NCI-H128 (cell line): ENCODE measurements at regions not wholly inside any gene's neighbourhood (a gene's known extent, or its start where the extent isn't known, plus 50 kb on each side); places are given as distances from the start of the nearest gene placed in this dataset.
"Not testable (repeated sequence)": the region's sequence is repeated elsewhere in the genome, so short reads cannot be mapped to it uniquely, and the experiment has no call there.

Experiments
- DNase-seq: peaks from one replicate; lab custom pipeline; 2025; ENCODE audit not compliant: unreplicated experiment; lab: John Stamatoyannopoulos, UW

DNA sequence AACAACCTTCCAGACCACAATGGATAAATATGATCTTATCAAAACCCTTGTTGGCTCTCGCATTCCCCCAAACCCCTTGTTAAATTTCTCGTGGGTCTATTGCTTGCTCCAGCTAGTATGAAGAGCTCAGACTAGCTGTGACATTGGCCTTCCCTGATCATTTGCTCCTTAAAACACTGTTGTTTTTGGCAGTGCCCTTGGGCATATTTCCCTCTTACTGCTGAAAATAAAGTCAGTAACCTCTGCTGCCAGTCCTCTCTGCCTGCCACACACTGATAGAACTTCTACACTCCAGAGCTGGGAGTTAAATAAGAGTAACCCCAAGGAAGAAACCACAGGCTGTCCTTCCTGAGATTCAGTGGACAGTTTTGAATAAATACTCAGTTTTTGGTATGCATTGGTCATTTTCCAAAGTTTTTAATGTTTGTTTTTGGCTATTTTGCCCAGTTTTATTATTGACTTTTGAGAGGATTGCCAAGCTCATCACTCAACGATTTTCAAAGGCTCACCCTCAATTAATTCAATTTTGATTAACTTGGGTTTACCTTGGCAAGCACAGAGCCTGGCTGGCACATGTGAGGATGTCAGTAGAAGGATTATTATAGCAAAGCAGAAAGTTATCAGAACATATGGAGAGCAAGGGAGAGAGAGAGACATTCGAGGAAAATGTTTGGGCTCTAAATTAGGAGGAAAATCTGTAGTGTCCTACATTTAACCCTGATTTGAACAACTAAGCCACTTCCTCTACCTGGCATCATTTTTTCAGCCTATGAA lies 84.3 kb upstream of the SYN3 start:
- no peak for DNase-seq

DNA sequence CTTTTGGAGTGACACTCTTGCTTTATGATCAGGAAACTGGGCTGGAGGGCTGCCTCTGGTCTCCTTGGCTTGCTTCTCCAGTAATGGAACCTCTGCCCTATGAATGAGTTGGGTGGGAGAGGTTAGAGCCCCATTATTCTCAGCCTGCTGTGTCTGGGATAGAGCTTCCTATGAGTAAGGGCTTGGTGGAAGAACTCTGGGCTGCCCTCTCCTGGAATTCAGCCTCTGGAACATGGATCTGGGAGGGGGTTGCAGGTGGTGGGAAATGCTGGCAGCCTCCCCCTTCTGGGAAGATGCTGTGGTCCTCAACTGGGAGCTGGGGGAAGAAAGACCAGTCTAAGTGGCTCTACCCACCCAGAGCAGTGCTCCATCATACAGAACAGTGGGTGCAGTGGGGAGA lies 81.8 kb upstream of the SYN3 start:
- no peak for DNase-seq

DNA sequence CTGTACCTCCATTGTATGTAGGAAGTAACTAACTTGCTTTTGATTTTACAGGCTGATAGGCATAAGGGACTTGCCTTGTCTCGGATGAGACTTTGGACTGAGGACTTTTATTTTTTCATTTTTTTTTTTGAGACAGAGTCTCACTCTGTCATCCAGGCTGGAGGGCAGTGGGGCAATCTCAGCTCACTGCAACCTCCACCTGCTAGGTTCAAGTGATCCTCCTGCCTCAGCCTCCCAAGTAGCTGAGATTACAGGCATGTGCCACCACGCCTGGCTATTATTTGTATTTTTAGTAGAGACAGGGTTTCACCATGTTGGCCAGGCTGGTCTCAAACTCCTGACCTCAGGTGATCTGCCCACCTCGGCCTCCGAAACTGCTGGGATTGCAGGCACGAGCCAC lies 80.2 kb upstream of the SYN3 start:
- DNase-seq = not testable (repeated sequence)

DNA sequence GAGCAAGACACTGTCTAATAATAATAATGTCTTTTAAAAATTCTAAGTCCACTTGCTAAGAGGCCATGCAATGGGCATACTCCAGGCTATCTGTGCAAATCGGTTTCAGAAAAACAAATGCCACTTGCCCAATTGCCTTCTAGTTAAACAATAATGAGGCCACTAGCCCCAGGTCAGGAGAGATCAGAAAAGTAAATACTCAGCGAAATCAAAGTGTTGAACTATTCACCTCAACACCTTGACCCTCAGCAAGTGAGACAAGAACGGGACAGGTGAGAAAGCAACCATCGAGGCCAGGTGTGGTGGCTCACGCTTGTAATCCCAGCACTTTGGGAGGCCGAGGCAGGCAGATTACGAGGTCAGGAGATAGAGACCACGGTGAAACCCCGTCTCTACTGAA lies 72.3 kb upstream of the SYN3 start:
- no peak for DNase-seq

DNA sequence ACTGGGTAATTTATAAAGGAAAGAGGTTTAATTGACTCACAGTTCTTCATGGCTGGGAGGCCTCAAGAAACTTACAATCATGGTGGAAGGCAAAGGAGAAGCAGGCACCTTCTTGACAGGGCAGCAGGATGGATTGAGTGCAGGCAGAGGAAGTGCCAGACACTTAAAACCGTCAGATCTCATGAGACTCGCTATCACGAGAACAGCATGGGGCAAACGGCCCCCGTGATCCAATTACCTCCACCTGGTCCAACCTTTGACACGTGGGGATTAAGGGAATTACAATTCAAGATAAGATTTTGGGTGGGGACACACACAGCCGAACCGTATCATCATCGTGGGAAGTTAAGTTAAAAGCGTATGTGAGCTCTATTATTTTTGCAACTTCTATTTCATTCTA lies 71.4 kb upstream of the SYN3 start:
- no peak for DNase-seq

DNA sequence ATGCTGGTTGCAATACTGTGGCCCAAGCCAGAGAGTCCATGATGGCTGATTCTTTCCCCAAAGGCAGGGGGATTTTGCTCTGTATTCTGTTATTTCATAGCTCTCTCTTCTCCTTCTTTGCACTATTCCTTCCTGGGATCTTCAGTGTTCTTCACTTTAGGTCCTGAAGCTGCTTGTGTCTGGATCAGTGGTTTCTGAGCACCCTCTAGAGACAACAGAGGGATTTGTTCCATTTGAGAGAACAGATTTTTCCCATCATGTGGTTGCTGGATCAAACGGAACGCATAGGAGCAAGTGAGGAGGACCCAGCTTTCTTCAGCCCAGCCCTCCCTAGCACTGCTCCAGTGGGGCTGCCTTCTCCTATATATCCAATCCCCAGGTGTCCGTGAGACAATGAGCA lies 68.7 kb upstream of the SYN3 start:
- DNase-seq = no peak

DNA sequence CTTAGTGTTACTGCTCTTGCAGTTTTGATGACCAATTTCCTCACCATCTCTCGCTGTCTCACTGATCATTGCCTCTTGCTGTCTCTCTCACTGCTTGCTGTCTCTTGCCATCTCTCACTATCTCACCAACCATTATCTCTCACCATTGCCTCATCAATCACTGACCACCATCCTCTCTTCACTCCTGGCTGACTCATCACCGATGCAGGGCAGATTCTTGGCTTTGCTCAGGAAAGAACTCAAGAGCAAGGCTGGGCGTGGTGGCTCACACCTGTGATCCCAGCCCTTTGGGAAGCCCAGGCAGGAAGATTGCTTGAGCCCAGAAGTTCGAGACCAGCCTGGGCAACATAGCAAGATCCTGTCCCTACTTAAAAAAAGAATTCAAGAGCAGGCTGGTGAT lies 66.3 kb upstream of the SYN3 start:
- no peak for DNase-seq

DNA sequence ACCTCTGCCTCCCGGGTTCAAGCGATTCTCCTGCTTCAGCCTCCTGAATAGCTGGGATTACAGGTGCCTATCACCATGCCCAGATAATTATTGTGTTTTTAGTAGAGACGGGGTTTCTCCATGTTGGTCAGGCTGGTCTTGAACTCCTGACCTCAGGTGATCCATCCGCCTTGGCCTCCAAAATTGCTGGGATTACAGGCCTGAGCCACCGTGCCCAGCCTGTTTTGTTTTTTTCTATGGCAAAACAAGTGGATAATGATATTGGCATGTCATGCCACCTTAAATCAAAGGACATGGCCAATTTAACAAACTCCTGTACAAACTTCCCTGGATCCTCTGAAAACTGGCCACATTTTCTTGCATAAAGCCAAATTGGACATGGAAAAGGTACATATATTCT lies 64.3 kb upstream of the SYN3 start:
- not testable (repeated sequence) for DNase-seq

DNA sequence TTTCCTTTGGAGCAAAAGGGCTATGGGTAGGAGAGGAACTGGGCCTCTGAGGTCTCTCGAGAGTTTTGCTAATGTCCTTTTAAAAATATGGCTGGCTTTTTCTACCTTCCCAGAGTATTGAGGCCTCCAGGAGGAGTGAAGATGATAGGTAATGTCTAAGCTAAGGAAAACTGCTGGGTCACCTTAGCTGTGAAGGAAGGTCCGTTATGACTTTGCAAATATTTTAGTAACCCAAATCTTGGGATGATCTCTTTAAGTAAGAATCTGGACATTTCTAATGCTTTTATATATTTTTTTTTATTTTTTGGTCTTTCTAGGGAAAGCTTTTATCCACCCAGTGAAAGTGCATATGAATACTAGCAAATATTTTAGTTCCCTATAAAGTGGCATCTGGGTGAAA lies 60.9 kb upstream of the SYN3 start:
- no peak for DNase-seq

DNA sequence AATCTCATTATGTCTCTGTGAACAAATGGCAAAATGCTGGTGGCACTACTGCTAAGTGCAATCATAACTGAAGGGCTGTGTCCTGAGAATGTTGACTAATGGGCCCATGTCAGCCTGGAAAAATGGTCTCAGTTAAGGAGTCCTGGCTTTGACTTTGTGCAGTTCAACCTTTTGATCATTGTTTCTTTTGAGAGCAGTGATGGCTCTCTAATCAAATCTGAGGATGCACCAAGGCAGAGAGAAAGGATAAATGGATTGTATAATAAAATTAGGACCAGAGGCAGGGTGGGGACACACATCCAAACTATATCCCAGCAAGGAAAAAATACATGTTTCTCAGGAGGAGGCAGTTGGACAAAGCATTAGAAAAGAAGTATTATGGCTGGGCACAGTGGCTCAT lies 59.6 kb upstream of the SYN3 start:
- DNase-seq = no peak

DNA sequence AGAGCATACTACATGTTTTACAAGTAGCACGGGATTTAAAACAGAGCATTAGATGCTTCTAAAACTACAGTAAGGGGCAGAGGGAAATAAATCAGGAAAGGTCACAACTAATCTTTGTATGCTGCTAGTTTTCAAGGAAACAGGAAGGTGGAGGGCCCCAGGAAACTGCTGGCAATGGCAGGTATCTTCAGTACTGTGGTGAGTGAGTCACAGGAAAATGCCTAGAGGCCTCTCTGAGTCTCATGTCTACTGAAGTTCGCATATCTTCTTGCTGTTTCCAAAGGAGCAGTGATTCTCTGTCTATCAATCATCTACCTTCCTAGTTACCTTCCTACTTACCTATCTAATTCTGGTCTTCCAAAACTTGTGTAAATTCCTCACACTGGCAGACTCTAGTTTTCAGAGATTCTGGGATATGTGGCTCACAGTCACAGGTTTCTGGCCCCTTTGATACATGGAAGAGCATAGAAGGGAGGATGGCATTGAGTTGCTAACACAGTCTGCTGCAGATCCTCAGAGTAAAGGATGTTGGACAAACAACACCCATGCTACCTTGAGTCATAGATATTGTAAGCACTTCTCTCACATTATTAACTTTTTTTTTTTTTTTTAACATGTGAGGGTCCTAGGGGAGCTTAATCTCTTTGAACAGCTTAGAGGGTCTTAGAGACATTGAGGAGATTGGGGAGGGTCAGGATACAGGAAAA lies 58.8 kb upstream of the SYN3 start:
- no peak for DNase-seq

DNA sequence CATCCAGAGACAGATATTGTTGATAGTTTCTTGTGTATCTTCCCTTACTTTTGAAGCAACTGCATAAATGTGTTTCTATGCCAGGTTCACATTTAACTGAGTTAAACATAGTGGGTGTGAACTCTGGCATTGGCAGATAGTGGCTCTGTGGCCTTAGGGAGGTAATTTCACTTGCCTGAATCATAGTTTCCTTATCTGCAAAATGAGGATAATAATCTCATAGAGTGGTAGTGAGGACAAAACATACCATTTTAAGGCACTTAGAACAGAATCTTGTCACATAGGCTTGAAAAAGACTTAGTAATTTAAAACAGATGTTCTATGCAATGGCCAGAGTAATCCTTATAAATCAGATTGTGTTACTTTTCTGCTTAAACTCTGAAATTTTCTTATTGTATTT lies 56.4 kb upstream of the SYN3 start:
- DNase-seq = no peak

DNA sequence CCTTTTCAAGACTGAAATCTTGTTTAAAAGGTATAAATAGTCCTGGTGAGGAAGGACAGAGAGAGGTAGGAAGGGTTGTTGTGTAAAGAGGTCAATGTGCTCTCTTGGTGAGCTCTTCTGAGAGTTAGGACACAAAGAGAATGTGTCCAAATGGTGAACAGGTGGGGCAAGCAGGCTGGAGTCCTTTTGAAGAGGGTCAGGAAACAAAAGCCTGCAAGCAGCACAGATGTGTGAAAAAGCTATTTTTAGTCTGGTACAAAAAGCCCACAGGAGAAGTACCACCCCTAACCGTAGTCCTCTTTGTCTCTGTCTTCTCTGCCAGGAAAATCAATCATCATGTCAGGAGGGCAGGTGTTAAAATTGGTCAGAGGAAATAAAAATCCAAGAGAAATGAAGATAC lies 54.4 kb upstream of the SYN3 start:
- no peak for DNase-seq

DNA sequence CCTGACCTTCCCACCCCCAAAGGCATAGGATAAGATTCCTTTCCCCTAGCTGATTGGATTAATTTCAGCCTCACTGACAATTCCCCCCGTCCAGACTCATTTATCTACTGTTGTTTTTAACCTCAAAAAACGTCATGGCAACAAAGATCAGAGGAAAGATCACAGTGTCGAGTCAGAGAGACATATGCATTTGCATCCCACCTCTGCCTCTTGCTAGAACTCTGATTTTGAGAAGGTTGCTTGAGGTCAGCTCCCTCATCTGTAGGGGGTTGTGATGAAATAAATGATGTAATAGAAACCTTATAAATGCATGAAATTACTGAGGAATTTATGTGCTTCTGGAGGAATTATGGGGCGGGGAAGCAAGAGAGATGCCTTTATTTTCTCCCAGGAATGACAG lies 53.3 kb upstream of the SYN3 start:
- DNase-seq = no peak

DNA sequence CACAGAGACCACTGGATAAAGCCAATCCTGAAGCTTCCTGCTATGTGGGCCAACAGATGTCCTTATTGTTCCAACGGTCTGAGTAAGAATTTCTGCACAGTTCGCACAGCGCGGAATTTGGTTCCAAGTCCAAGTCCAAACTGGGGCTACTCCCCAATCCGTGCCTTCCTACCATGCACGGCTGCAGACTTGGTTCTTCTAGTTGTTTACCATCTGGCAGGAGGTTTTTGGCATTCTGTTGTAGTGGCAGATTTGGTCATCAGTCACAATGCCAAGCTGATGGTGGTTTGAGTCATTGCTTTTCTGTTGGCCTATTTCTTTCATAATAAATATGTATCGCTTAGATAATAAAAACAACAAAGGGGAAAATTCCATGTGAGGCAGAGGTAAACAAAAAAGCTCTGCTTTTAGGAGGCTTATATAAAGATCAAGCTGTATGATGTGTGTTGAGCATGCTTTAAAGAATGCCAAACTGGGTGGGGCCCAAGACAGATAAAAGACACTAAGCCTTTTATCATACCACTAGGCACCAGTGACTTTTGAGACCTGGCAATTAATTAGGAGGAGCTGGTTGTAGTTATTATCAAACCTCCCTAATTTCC lies 52.5 kb upstream of the SYN3 start:
- no peak for DNase-seq

DNA sequence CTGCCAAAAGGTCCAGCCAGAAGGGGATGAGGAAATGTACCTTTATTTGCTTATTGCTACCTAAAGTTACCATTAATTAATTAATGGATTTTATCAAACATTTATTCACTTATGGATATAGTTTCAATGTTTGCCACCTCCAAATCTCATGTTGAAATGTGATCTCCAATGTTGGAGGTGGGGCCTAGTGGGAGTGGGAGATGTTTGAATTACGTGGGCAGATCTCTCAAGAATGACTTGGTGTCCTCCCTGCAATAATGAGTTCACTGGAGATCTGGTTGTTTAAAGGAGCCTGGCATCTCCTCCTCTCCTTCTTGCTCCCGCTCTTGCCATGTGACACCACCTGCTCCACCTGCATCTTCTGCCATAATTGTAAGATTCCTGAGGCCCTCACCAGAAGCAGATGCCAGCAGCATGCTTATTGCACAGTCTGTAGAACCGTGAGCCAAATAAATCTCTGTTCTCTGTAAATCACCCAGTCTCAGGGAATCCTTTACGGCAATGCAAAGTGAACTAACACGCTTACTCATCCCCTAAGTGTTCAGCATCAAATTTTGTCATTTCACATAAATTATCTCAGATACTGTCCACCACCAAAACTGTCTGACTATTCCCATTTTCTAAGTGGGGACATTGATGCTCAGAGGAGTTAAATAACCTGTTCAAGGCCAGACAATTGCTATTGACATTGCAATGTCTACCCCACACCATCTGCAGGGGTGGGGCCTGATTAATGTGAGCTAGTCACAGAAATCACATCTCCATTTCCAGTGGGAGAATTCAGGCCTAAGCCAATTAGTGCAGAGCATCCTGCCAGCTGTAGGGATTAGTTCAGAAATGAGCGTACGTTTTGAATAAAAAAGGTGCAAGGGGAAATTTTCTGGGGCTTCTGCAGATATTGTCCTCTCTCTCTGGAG lies 51.6 kb upstream of the SYN3 start:
- no peak for DNase-seq

DNA sequence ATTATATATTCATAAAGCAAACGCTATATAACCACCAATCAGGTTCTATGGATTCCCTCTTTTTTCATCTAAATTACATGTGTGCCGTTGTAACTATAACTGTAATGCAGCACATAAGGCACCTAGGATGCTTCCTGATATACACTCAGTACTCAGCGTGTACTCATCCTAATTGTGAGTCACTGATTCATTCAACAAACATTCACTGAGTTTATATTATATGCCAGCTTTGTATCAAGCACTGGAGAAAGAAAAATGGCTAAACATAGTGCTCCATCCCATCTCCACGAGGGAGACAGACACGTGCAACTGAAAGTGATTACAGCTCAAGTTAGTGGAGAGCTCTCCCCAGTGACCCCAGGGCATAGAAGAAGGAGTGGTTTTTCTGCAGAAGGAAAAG lies 49.9 kb upstream of the SYN3 start:
- DNase-seq = no peak
